B cell (primary cell): ENCODE measurements at regions not wholly inside any gene's neighbourhood (a gene's known extent, or its start where the extent isn't known, plus 50 kb on each side); places are given as distances from the start of the nearest gene placed in this dataset.

Experiments
- ATAC-seq: fragments of 200-7000 bp; cut with Tn5 transposase; one replicate; pipeline ENCODE4 v1.10.0; 2021; ENCODE audit warnings: low read depth, mild to moderate bottlenecking, moderate number of reproducible peaks, moderate library complexity
- CTCF ChIA-PET: fragments of 350-600 bp; sonication (Branson Sonifier 250); formaldehyde crosslinking; loops from one replicate; lab custom pipeline; 2021; ENCODE audit warnings: antibody characterized with exemption, inconsistent platforms; lab: Charles Lee
- POLR2A ChIA-PET: fragments of 350-600 bp; sonication (Branson Sonifier 250); formaldehyde crosslinking; loops from one replicate; lab custom pipeline; 2021; ENCODE audit warnings: antibody characterized with exemption; lab: Charles Lee
- DNase-seq: peaks from one replicate; pipeline ENCODE4 v3.0.0; 2013
- H2AFZ ChIP-seq: 2 replicates; pipeline ENCODE4 v1.6.1; 2012; ENCODE audit warnings: mild to moderate bottlenecking, low read depth, low read length; ENCODE audit not compliant: insufficient read depth, poor library complexity, severe bottlenecking
- H3K27ac ChIP-seq, 2 donors: 1 replicate in 1 of 2; 2 replicates in 1 of 2; pipeline ENCODE4 v1.5.1; 2012 to 2013; ENCODE audit warnings: low read length in 2 of 2, mild to moderate bottlenecking in 2 of 2, moderate library complexity in 1 of 2
- H3K27me3 ChIP-seq, 4 experiments: fragments of 200-600 bp in 1 of 4; sonication (generic) in 1 of 4; replicated peaks in 1 of 4; 1 replicate in 2 of 4; 2 replicates in 2 of 4; pipeline versions ENCODE4 v1.6.1 to v1.7.0; 2013 to 2016; ENCODE audit warnings: low read length in 3 of 4, mild to moderate bottlenecking in 2 of 4, mixed read lengths in 1 of 4, moderate library complexity in 1 of 4; ENCODE audit not compliant: insufficient read depth in 4 of 4, control insufficient read depth in 3 of 4; ENCODE audit errors: control extremely low read depth in 1 of 4
- H3K36me3 ChIP-seq, 2 experiments: replicated peaks in 1 of 2; 1 replicate in 1 of 2; 2 replicates in 1 of 2; pipeline versions ENCODE4 v1.6.1 to v1.7.1; 2013; ENCODE audit warnings: low read length in 1 of 2; ENCODE audit not compliant: insufficient read depth in 2 of 2, control insufficient read depth in 1 of 2; ENCODE audit errors: control extremely low read depth in 1 of 2, extremely low read depth in 1 of 2
- H3K4me1 ChIP-seq, 2 donors: fragments of 200-600 bp in 1 of 2; sonication (generic) in 1 of 2; 1 replicate in 1 of 2; 2 replicates in 1 of 2; pipeline versions ENCODE4 v1.5.1 to v1.6.1; 2013 to 2017; ENCODE audit warnings: low read length in 2 of 2; ENCODE audit not compliant: control insufficient read depth in 2 of 2, insufficient read depth in 2 of 2
- H3K4me2 ChIP-seq: replicated peaks from 2 replicates; pipeline ENCODE3; 2012; ENCODE audit warnings: mild to moderate bottlenecking, low read depth, low read length; ENCODE audit not compliant: poor library complexity, severe bottlenecking
- H3K4me3 ChIP-seq, 5 experiments: fragments of 200-600 bp in 1 of 5; sonication (generic) in 1 of 5; 1 replicate in 3 of 5; 2 replicates in 2 of 5; pipeline versions ENCODE4 v1.5.1 to v1.7.0; 2011 to 2016; ENCODE audit warnings: low read length in 4 of 5, mild to moderate bottlenecking in 4 of 5, low read depth in 2 of 5, control low read depth in 1 of 5, moderate library complexity in 1 of 5; ENCODE audit not compliant: insufficient read depth in 1 of 5; ENCODE audit errors: control extremely low read depth in 1 of 5, extremely low read depth in 1 of 5
- H3K79me2 ChIP-seq: fragments of 200-600 bp; sonication (generic); one replicate; pipeline ENCODE4 v1.6.0; 2016; ENCODE audit warnings: low read length; ENCODE audit not compliant: control insufficient read depth, insufficient read depth
- H3K9ac ChIP-seq: fragments of 200-600 bp; sonication (generic); 2 replicates; pipeline ENCODE4 v1.6.1; 2017; ENCODE audit warnings: mild to moderate bottlenecking, low read length, moderate library complexity
- H3K9me3 ChIP-seq, 3 donors: one replicate each; pipeline versions ENCODE4 v1.6.1 to v1.7.1; 2013; ENCODE audit warnings: low read length in 2 of 3; ENCODE audit not compliant: control insufficient read depth in 2 of 3, insufficient read depth in 1 of 3; ENCODE audit errors: control extremely low read depth in 1 of 3
- H4K20me1 ChIP-seq: 2 replicates; pipeline ENCODE4 v1.6.0; 2012; ENCODE audit warnings: mild to moderate bottlenecking, low read length; ENCODE audit not compliant: insufficient read depth, control insufficient read depth, poor library complexity, severe bottlenecking
- H3K27ac Mint-ChIP-seq: one replicate; pipeline ENCODE4 v1.8.0; 2021; ENCODE audit warnings: mixed read lengths
- H3K27me3 Mint-ChIP-seq: one replicate; pipeline ENCODE4 v1.8.0; 2021; ENCODE audit warnings: mixed read lengths
- H3K4me1 Mint-ChIP-seq: one replicate; pipeline ENCODE4 v1.8.0; 2021; ENCODE audit warnings: mixed read lengths
- H3K4me3 Mint-ChIP-seq: one replicate; pipeline ENCODE4 v1.8.0; 2021; ENCODE audit warnings: mixed read lengths
- H3K9me3 Mint-ChIP-seq: one replicate; pipeline ENCODE4 v1.8.0; 2022; ENCODE audit warnings: mixed read lengths; ENCODE audit not compliant: insufficient read depth
- CTCF ChIP-seq: fragments of 200-600 bp; IDR thresholded peaks from one replicate; pipeline ENCODE4 v1.8.0; 2022; ENCODE audit warnings: antibody characterized with exemption, mild to moderate bottlenecking
- EZH2 ChIP-seq: IDR thresholded peaks from 2 replicates; pipeline ENCODE4 v1.6.1; 2012; ENCODE audit warnings: borderline replicate concordance, low read depth, mild to moderate bottlenecking, moderate library complexity, low read length; ENCODE audit not compliant: insufficient read depth, poor library complexity, severe bottlenecking
- WGBS: methylation state at CpG from one replicate; pipeline ENCODE4 v1.1.5; 2013; ENCODE audit warnings: missing lambda C conversion rate; ENCODE audit not compliant: insufficient coverage; 5-methylcytosine and 5-hydroxymethylcytosine counted together
- intact Hi-C: fragments of 100-400 bp; cut with micrococcal nuclease; formaldehyde crosslinking; loops from one replicate; pipeline ENCODE4 v1.10.0; 2022

- DNase-seq (no peak), ATAC-seq (no peak)
- Histone ChIP-seq H2AFZ (no peak overlapping the region), H3K36me3 (no peaks in the 10 kb centered on the region), H3K9ac (no peak overlapping the region), H3K9me3 (no peaks in the 10 kb centered on the region), H3K79me2 (no peaks in the 10 kb centered on the region), H3K4me3 (no peak overlapping the region), H3K27ac (no peak overlapping the region), H3K27me3 (no peaks in the 10 kb centered on the region), H4K20me1 (no peaks in the 10 kb centered on the region), H3K4me2 (no peak overlapping the region), H3K4me1 (no peaks in the 10 kb centered on the region)
- H3K27me3 Mint-ChIP-seq = no peaks in the 10 kb centered on the region
- CTCF ChIA-PET = no interaction called here
- POLR2A ChIA-PET = no interaction called here
- H3K4me1 Mint-ChIP-seq = no peaks in the 10 kb centered on the region
- no peak overlapping the region for H3K27ac Mint-ChIP-seq
- no peaks in the 10 kb centered on the region for H3K9me3 Mint-ChIP-seq
- H3K4me3 Mint-ChIP-seq = no peak overlapping the region
- intact Hi-C loops = no loop called here
- TF ChIP-seq EZH2 (no peak), CTCF (no peak)
Observed at GRCh38 chr12:85393606-85394005, 113.6 kb downstream of the ALX1 start.

GRCh38 chr12:85394065-85394464 lies 114.0 kb downstream of the ALX1 start:
- Histone ChIP-seq H3K36me3 (no peaks in the 10 kb centered on the region), H3K4me3 (no peak overlapping the region), H3K4me1 (no peaks in the 10 kb centered on the region), H3K9ac (no peak overlapping the region), H3K27me3 (no peaks in the 10 kb centered on the region), H2AFZ (no peak overlapping the region), H3K4me2 (no peak overlapping the region), H3K27ac (no peak overlapping the region), H3K9me3 (no peaks in the 10 kb centered on the region), H3K79me2 (no peaks in the 10 kb centered on the region), H4K20me1 (no peaks in the 10 kb centered on the region)
- no peaks in the 10 kb centered on the region for H3K4me1 Mint-ChIP-seq
- TF ChIP-seq EZH2 = no peak
- no peak for TF ChIP-seq CTCF
- no peak overlapping the region for H3K4me3 Mint-ChIP-seq
- H3K27ac Mint-ChIP-seq = no peak overlapping the region
- DNase-seq = no peak
- no peak for ATAC-seq
- no peaks in the 10 kb centered on the region for H3K27me3 Mint-ChIP-seq
- intact Hi-C loops = no loop called here
- H3K9me3 Mint-ChIP-seq = no peaks in the 10 kb centered on the region
- CTCF ChIA-PET = no interaction called here
- WGBS = no CpG with 5 or more reads among the region's 3 CpGs
- POLR2A ChIA-PET = no interaction called here
